GM12892 (cell line): ENCODE measurements at regions not wholly inside any gene's neighbourhood (a gene's known extent, or its start where the extent isn't known, plus 50 kb on each side); places are given as distances from the start of the nearest gene placed in this dataset.

Source experiments
- POLR2A ChIP-seq: IDR thresholded peaks from 2 replicates; pipeline ENCODE4 v1.6.1; 2011; ENCODE audit warnings: low read depth, low read length, control low read depth
- POLR2AphosphoS5 ChIP-seq: IDR thresholded peaks from 2 replicates; pipeline ENCODE4 v1.6.1; 2011; ENCODE audit warnings: low read depth, low read length, control low read depth
- TAF1 ChIP-seq: IDR thresholded peaks from 2 replicates; pipeline ENCODE4 v1.6.1; 2011; ENCODE audit warnings: low read depth, mild to moderate bottlenecking, control low read depth, low read length, borderline replicate concordance

DNA sequence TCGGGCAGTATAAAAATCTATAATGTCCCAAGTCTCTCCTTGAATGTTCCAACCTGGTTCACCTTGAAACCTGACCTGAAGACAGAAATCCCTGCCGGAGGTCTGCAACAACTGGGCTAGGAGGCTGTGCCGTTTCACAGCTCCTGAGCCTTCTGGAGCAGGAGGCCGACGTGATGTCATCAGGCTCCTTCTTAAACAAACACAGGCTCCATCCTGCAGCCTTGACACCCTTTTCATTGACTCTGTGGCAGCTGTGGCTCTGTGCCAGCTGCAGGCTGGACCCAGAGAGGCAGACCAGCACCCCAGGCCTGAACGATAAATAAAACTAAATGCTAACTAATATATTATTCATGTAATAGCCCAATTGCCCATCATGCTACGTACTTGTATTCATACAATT lies 483.9 kb downstream of the CD83 start:
- TF ChIP-seq POLR2A (no peak), TAF1 (no peak), POLR2AphosphoS5 (no peak)
